Neural cell (in vitro differentiated cells): ENCODE measurements at regions not wholly inside any gene's neighbourhood (a gene's known extent, or its start where the extent isn't known, plus 50 kb on each side); places are given as distances from the start of the nearest gene placed in this dataset.

Source experiments
- H2AFZ ChIP-seq: fragments of 200-600, 300-800 bp; sonication (generic), shearing (Covaris generic); 2 replicates; pipeline ENCODE4 v1.6.0; 2014; ENCODE audit warnings: low read depth, mild to moderate bottlenecking, antibody characterized with exemption, low read length, moderate library complexity
- H3F3A ChIP-seq: fragments of 200-600 bp; shearing (Covaris generic); 2 replicates; pipeline ENCODE4 v1.6.1; 2016; ENCODE audit warnings: mild to moderate bottlenecking, moderate library complexity, mixed read lengths, antibody characterized with exemption, low read length; ENCODE audit not compliant: insufficient read depth, poor library complexity, severe bottlenecking
- H3K27ac ChIP-seq: fragments of 200-600, 300-800 bp; sonication (generic), shearing (Covaris generic); 2 replicates; pipeline ENCODE4 v1.5.1; 2014; ENCODE audit warnings: mild to moderate bottlenecking, low read length, moderate library complexity
- H3K27me3 ChIP-seq: fragments of 300-800, 200-600 bp; sonication (generic), shearing (Covaris generic); 2 replicates; pipeline ENCODE4 v1.6.0; 2014; ENCODE audit warnings: mild to moderate bottlenecking, low read depth, low read length, moderate library complexity; ENCODE audit not compliant: insufficient read depth
- H3K36me3 ChIP-seq: fragments of 300-800, 200-600 bp; sonication (generic), shearing (Covaris generic); 2 replicates; pipeline ENCODE4 v1.5.1; 2014; ENCODE audit warnings: mild to moderate bottlenecking, antibody characterized with exemption, low read length, moderate library complexity; ENCODE audit not compliant: insufficient read depth
- H3K4me2 ChIP-seq: fragments of 300-800, 200-600 bp; sonication (generic), shearing (Covaris generic); 2 replicates; pipeline ENCODE4 v1.6.0; 2014; ENCODE audit warnings: mild to moderate bottlenecking, low read length
- H3K4me3 ChIP-seq: fragments of 300-800, 200-600 bp; sonication (generic), shearing (Covaris generic); 2 replicates; pipeline ENCODE4 v1.5.1; 2014; ENCODE audit warnings: mild to moderate bottlenecking, low read length, moderate library complexity
- H3K79me2 ChIP-seq: fragments of 200-600 bp; shearing (Covaris generic); replicated peaks from 2 replicates; pipeline ENCODE4 v1.6.0; 2014; ENCODE audit warnings: mild to moderate bottlenecking, low read length, moderate library complexity; ENCODE audit not compliant: insufficient read depth
- H3K9ac ChIP-seq: fragments of 300-800, 200-600 bp; sonication (generic), shearing (Covaris generic); 2 replicates; pipeline ENCODE4 v1.6.1; 2016; ENCODE audit warnings: mild to moderate bottlenecking, low read length, mixed read lengths
- H3K9me2 ChIP-seq: fragments of 200-600 bp; shearing (Covaris generic); 2 replicates; pipeline ENCODE4 v1.6.1; 2016; ENCODE audit warnings: mild to moderate bottlenecking, low read length, mixed read lengths; ENCODE audit not compliant: insufficient read depth
- H3K9me3 ChIP-seq: fragments of 200-600, 300-800 bp; sonication (generic), shearing (Covaris generic); 2 replicates; pipeline ENCODE4 v1.6.1; 2016; ENCODE audit warnings: mild to moderate bottlenecking, mixed run types, low read length, moderate library complexity, mixed read lengths
- H4K20me1 ChIP-seq: fragments of 200-600 bp; shearing (Covaris generic); 2 replicates; pipeline ENCODE4 v1.6.1; 2016; ENCODE audit warnings: mild to moderate bottlenecking, mixed run types; ENCODE audit not compliant: insufficient read depth
- EP300 ChIP-seq: fragments of 450-650 bp; conservative IDR thresholded peaks from 2 replicates; pipeline ENCODE4 v1.6.1; 2014; ENCODE audit warnings: antibody characterized with exemption, mild to moderate bottlenecking, moderate library complexity; ENCODE audit not compliant: poor library complexity, severe bottlenecking
- EZH2 ChIP-seq: fragments of 200-600, 300-800 bp; shearing (Covaris generic), sonication (generic); IDR thresholded peaks from 2 replicates; pipeline ENCODE4 v1.6.1; 2014; ENCODE audit warnings: antibody characterized with exemption, low read length, borderline replicate concordance, mild to moderate bottlenecking; ENCODE audit not compliant: insufficient read depth, poor library complexity, severe bottlenecking
- MXI1 ChIP-seq: fragments of 450-650 bp; conservative IDR thresholded peaks from 2 replicates; pipeline ENCODE4 v1.6.1; 2014; ENCODE audit warnings: antibody characterized with exemption, mild to moderate bottlenecking; ENCODE audit not compliant: poor library complexity, severe bottlenecking
- POLR2AphosphoS5 ChIP-seq: IDR thresholded peaks from 2 replicates; pipeline ENCODE4 v1.6.1; 2012
- RAD21 ChIP-seq: fragments of 450-650 bp; conservative IDR thresholded peaks from 2 replicates; pipeline ENCODE4 v1.6.1; 2014; ENCODE audit warnings: antibody characterized with exemption, mild to moderate bottlenecking, moderate library complexity
- SMC3 ChIP-seq: fragments of 450-650 bp; conservative IDR thresholded peaks from 2 replicates; pipeline ENCODE4 v1.6.1; 2014; ENCODE audit warnings: antibody characterized with exemption, mild to moderate bottlenecking, moderate library complexity; ENCODE audit not compliant: poor library complexity
- TAF1 ChIP-seq: IDR thresholded peaks from 2 replicates; pipeline ENCODE4 v1.6.1; 2012; ENCODE audit warnings: low read depth
- TF ChIP-seq, protein P1 (sequence below): IDR thresholded peaks from 2 replicates; pipeline ENCODE4 v1.6.1; 2012; ENCODE audit warnings: borderline replicate concordance
- TF ChIP-seq, protein P2 (sequence below): fragments of 450-650 bp; IDR thresholded peaks from 2 replicates; pipeline ENCODE4 v1.5.1; 2014; ENCODE audit warnings: antibody characterized with exemption, mild to moderate bottlenecking, moderate library complexity; ENCODE audit not compliant: poor library complexity, severe bottlenecking

DNA sequence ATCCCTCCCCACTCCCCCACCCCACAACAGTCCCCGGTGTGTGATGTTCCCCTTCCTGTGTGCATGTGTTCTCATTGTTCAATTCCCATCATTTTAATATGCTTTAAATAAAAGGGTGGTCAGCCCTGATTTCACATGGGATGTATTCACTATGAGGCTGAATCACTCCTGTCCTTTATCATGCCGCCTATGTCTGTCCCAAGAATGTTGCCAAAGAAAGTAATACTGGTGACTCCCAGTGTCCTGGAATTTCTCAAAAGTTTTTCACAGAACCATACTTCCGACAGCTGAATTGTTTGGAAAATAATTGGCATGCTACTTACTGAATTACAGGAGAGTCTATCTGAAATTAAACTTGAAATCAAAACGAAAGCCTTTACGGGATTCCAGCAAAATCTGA lies 217.7 kb downstream of the HAO1 start:
- Histone ChIP-seq H3K27ac (no peak overlapping the region), H3F3A (no peaks in the 10 kb centered on the region), H3K4me2 (no peak overlapping the region), H3K9me2 (no peaks in the 10 kb centered on the region), H3K79me2 (no peaks in the 10 kb centered on the region), H3K4me3 (no peak overlapping the region), H2AFZ (no peak overlapping the region), H3K27me3 (no peaks in the 10 kb centered on the region), H3K9me3 (no peaks in the 10 kb centered on the region), H4K20me1 (no peaks in the 10 kb centered on the region), H3K9ac (no peak overlapping the region), H3K36me3 (no peaks in the 10 kb centered on the region)
- TF ChIP-seq SMC3 (no peak), MXI1 (no peak), EZH2 (no peak), EP300 (no peak), POLR2AphosphoS5 (no peak), RAD21 (no peak), TAF1 (no peak)
- TF ChIP-seq, protein P1, sequence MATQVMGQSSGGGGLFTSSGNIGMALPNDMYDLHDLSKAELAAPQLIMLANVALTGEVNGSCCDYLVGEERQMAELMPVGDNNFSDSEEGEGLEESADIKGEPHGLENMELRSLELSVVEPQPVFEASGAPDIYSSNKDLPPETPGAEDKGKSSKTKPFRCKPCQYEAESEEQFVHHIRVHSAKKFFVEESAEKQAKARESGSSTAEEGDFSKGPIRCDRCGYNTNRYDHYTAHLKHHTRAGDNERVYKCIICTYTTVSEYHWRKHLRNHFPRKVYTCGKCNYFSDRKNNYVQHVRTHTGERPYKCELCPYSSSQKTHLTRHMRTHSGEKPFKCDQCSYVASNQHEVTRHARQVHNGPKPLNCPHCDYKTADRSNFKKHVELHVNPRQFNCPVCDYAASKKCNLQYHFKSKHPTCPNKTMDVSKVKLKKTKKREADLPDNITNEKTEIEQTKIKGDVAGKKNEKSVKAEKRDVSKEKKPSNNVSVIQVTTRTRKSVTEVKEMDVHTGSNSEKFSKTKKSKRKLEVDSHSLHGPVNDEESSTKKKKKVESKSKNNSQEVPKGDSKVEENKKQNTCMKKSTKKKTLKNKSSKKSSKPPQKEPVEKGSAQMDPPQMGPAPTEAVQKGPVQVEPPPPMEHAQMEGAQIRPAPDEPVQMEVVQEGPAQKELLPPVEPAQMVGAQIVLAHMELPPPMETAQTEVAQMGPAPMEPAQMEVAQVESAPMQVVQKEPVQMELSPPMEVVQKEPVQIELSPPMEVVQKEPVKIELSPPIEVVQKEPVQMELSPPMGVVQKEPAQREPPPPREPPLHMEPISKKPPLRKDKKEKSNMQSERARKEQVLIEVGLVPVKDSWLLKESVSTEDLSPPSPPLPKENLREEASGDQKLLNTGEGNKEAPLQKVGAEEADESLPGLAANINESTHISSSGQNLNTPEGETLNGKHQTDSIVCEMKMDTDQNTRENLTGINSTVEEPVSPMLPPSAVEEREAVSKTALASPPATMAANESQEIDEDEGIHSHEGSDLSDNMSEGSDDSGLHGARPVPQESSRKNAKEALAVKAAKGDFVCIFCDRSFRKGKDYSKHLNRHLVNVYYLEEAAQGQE: no peak
- TF ChIP-seq, protein P2, sequence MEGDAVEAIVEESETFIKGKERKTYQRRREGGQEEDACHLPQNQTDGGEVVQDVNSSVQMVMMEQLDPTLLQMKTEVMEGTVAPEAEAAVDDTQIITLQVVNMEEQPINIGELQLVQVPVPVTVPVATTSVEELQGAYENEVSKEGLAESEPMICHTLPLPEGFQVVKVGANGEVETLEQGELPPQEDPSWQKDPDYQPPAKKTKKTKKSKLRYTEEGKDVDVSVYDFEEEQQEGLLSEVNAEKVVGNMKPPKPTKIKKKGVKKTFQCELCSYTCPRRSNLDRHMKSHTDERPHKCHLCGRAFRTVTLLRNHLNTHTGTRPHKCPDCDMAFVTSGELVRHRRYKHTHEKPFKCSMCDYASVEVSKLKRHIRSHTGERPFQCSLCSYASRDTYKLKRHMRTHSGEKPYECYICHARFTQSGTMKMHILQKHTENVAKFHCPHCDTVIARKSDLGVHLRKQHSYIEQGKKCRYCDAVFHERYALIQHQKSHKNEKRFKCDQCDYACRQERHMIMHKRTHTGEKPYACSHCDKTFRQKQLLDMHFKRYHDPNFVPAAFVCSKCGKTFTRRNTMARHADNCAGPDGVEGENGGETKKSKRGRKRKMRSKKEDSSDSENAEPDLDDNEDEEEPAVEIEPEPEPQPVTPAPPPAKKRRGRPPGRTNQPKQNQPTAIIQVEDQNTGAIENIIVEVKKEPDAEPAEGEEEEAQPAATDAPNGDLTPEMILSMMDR: no peak

DNA sequence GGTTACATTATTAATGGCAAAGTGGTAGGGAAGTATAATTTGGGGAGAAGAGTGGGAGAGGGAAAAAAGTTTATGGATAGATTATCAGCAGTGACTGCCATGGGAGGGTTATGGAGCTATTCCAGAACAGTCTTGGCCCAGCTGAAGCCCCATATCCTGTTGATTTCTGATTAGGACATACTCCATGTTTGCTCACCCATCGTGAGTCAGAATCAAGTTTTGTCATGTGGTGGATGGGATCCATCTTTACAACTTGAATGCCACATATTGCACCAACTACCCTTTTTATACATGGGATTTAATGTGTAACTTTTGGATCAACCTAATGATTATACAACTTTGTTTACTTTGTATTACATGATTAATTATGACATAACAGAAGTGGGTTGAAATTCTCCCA lies 217.0 kb downstream of the HAO1 start:
- Histone ChIP-seq H3K4me3 (no peak overlapping the region), H3K79me2 (no peaks in the 10 kb centered on the region), H3K27ac (no peak overlapping the region), H3K9me3 (no peaks in the 10 kb centered on the region), H3K9me2 (no peaks in the 10 kb centered on the region), H3K4me2 (no peak overlapping the region), H3K27me3 (no peaks in the 10 kb centered on the region), H4K20me1 (no peaks in the 10 kb centered on the region), H2AFZ (no peak overlapping the region), H3K9ac (no peak overlapping the region), H3F3A (no peaks in the 10 kb centered on the region), H3K36me3 (no peaks in the 10 kb centered on the region)
- TF ChIP-seq RAD21 (no peak), MXI1 (no peak), EP300 (no peak), SMC3 (no peak), POLR2AphosphoS5 (no peak), EZH2 (no peak), TAF1 (no peak)
- TF ChIP-seq, protein P2: no peak
- TF ChIP-seq, protein P1: no peak
